Stimulated activated CD8-positive, alpha-beta memory T cell treated with anti-CD3 and anti-CD28 coated beads, Interleukin-4, amount 100 ng/mL, for 4 hours (primary cell): ENCODE measurements at regions not wholly inside any gene's neighbourhood (a gene's known extent, or its start where the extent isn't known, plus 50 kb on each side); places are given as distances from the start of the nearest gene placed in this dataset.

ENCODE experiments used
- DNase-seq, 2 donors: peaks; one replicate each; pipeline ENCODE4 v3.0.0-alpha.2; 2020; ENCODE audit warnings: low read depth in 2 of 2, low spot score in 1 of 2

GRCh38 chr16:66212428-66212827 lies 154.1 kb upstream of the CDH5 start:
- DNase-seq: no peak

- DNase-seq: no peak
These were observed 154.8 kb upstream of the CDH5 start for GRCh38 chr16:66211651-66212050.

DNA sequence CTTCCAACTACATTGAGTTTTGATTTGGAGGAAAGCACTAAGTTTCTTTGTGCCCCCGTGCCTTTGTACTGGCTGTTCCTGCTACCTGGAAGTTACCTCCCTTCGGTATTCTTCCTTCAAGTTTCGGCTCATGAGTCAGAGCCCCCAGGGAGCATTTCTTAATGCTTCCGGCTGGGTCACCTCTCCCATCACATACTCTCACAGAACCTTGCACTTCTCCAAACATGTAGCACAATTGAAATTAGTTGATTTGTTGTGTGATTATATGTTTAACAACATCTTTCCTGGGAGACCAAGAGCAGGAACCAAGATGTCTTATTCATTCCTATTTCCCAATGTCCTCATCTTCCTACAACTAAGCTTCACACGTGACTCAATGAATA lies 158.6 kb upstream of the CDH5 start:
- DNase-seq: no peak

- no peak for DNase-seq
These were observed 159.2 kb upstream of the CDH5 start for GRCh38 chr16:66207139-66207882.

DNA sequence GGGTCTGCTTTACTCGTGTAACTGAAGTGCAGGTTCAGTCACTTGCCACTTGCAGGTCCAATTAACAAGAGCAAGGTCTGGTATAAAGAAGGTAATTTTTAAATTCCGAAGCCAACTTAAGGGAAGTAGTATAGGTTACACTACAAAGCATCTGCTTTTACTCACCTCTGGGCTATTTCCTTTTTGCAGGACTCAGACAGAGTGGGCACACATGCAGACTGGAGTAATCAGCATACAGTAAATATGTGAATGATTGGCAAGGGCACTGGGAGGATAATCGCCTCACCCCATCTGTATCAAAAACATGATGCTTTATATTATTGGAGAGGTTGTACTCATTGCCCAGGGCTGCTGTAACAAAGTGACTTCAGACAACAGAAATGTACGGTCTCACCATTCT lies 160.1 kb upstream of the CDH5 start:
- DNase-seq: no peak

DNA sequence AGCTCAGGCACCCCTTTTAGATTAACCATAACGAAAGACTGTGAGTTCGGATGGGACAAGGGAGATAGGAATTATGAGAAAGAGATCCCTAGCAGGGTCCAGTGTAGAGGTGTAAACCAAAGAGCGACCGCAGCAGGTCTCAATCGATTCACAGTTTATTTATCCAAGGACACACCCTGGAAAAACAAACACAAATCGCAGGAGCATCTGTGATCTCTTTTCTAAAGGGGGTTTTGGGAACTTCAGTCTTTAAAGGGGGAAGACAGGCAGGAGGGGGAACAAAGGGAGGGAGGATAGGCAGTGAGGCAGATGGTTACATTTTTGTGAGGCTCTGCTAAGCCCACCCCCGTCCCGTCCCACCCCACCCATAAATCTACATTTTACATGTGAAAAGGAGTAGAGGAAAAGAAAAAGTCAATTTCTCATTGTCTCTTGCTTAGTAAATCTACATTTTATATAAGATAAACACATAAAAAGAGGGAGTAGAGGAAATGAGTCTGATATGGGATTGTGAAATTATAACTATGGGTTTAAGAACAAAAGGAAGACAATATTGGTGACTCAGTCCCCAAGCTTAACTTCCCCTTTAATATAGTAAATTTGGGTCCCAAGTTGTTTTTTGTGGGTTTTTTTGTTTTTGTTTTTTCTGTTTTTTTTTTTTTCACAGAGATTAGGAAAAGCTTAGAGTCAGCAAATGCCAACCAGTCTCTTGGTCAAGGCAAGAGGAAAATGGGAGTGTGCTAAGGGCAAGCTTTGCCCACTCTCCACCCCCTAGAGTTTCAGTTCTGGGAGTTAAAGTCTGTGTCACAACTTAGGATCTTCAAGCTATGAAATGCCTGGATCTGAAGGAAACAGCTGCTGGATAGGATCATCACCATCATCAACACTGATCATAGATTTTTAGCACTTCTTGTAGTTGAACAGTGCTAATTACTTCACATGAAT lies 160.9 kb upstream of the CDH5 start:
- no peak for DNase-seq

- DNase-seq: no peak
These were observed 161.7 kb upstream of the CDH5 start for GRCh38 chr16:66204756-66205155.

DNA sequence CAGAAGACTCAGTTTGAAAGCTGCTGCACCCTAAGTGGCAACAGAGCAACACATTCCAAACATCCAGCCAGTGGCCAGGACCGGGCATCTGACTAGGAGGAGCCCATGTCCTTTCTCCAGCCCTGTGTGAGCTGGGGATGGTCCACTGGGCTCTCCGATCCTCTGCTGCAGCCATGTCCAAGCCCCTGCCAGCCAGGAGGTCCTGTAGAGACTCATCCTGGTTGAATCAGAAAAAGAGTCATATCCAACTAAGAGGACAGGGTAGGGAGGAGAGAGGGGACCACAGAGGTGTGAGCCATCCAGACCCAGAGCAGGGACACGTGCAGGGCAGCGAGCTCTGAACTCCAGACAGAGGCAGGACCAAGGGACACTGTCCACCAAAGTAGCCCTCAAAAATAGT lies 163.0 kb upstream of the CDH5 start:
- no peak for DNase-seq

DNA sequence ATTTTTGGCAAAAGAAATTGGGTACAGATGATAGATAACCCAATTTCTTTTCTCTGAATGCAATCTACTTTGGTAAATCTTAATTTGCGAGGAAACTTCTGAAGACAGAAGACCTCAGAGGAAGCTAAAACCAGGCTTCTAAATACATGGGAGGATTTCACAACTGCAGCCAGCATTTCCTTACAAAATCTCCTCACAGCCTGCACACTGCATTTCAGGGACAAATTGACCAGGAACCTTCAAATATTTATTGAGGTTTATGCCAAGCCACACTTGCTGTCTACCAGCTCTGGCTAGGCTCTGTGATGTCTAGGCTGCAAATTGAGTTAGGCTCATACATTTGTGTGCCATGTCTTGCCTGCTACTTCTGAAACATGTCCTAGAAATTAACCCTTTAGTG lies 167.3 kb upstream of the CDH5 start:
- DNase-seq: no peak

GRCh38 chr16:66198641-66199040 lies 167.8 kb upstream of the CDH5 start:
- DNase-seq: no peak

DNA sequence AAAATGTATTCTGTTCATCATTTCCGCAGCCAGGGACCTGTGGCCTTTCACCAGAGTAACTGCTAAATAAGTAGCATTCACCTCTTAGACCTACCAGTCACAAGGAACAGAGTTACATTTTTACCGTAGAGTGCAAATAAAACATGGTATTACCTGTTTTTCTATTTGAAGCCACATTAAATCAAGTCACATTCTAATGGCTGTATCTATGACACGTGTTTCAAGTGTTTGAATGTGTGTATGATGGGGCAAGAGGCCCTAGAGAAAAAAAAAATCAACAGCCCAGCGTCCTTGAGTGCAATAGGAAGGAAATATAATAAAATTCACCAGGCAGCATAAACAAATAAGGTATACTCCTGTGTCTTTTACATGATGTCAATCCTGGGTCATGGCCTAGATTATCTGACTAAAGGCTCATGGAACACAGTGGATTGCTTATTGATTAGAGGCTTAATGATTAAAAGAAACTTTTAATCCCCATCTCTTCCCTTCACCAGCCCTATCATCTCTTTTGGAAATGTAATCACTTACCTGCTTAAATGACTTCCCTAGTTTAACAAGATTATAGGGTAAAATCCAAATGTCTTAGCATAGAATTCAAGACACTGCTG lies 168.7 kb upstream of the CDH5 start:
- no peak for DNase-seq

GRCh38 chr16:66196770-66197169 lies 169.7 kb upstream of the CDH5 start:
- DNase-seq: no peak

- no peak for DNase-seq
These were observed 171.6 kb upstream of the CDH5 start for GRCh38 chr16:66194866-66195265.

DNA sequence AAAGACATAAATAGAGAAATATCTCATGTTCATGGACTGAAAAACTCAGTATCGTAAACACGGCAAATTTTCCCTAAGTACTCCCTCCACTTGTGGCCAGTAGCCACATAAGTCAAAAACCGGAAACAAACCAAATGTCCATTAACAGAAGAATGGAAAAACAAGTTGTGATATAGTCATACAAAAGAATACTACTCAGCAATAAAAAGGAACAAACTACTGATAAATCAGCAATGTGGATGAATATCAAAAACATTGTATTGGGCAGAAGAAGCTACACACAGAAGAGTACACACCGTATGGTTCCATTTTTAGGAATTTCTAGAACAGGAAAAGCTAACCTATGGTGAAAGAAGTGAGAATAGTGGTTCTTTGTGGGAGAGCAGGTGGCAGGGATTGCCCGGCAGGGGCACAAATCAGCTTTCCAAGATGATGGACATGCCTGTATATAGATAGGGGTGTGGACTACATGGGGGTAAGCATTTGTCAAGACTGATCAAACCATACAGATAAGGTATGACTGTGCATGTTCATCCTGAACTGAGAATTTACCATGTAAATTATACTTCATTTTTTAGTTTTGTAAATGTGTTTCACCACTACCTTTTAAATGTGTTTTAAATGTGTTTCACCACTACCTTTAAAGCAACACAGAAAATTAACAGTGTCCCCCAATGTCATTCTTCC lies 172.8 kb upstream of the CDH5 start:
- DNase-seq: no peak

GRCh38 chr16:66190411-66190810 lies 176.1 kb upstream of the CDH5 start:
- DNase-seq: no peak

GRCh38 chr16:66189951-66190350 lies 176.5 kb upstream of the CDH5 start:
- DNase-seq: no peak

GRCh38 chr16:66188917-66189725 lies 177.4 kb upstream of the CDH5 start:
- DNase-seq: no peak

- no peak for DNase-seq
These were observed 180.2 kb upstream of the CDH5 start for GRCh38 chr16:66186251-66186785.

DNA sequence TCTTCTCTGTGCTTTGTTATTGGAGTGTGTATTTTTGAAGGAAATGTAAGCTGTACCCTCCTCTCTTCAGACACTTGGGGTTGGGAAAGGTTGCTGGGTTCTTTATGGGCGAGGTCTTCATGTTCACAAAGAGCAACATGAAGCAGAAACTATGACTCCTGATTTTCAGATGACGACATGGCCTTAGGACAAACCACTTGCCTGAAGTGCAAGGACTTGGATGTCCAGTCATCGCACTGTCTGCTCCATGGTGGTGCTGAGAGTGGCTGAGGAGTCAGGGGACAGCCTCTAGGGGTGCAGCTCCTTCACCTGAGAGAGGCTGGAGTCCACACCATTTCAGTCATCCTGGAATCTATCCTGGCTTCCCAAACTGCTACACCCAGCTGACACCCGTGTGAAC lies 183.9 kb upstream of the CDH5 start:
- DNase-seq: no peak

DNA sequence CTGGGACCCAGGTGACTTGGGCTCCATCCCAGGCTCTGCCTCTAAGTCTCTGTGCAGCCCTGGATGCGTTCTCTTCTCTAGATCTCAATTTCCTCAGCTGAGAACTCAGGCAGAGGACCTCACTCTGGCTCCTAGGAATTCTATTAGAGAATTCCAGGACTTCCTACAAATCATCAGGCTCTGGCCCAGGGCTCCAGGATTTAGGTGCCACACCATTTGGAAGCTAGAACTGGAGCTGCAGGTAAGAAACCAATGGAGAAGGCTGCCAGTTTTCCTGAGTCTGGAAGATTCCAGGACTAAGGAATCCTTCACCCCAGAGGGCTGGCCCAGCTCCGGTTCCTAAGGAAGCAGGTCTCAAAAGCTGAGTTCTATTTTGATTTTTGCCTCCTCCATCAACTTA lies 189.8 kb upstream of the CDH5 start:
- DNase-seq: no peak
